DMS53 treated with DMSO at 0.1 percent for 48 hours (cell line): ENCODE measurements at regions not wholly inside any gene's neighbourhood (a gene's known extent, or its start where the extent isn't known, plus 50 kb on each side); places are given as distances from the start of the nearest gene placed in this dataset.

Source experiments
- DNase-seq: peaks from one replicate; lab custom pipeline; 2025; ENCODE audit not compliant: unreplicated experiment; lab: John Stamatoyannopoulos, UW

DNA sequence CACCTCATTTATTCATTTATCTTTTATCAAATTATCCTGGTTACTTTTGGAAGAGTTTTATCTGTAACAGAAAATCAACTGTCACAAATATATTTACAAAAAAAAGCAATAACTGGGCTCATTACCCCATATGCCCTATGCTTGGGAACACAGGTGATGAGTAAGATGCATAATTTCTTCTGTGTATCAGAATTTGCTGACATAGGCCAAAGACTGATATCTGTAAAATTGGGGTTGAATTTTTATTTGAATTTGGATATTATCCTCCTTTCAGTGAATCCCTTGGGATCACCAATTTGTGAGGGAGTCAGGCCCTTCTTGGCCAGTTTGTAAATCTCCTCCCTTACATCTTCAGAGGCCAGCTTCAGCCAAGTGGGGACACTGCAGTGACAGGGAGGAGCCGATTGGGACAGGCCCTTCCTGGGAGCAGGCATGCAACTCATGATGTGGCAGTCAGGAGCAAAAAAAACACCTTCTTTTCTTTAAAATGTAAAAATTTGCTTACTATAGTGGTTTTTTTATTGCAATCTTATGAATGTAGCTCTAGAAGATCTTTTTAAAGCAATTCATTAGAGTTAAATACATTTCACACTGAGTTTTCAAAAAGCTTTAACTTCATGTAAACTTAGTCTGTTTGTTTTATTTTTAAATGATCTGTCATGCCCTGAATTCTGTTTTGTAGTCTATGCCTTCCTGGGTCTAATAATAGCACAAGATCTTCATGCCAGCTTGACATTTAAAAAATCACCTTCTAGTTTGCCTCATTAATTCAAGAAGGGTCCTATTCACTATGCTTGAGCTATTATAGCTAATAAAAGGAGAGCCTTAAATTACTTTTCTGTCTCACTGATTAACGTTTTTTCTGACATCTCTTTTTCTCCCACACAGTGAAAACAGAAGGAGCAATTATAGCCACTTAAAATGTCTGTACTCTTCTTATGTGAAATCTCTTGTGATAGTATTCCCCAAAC is 136.6 kb upstream of the SPRY1 start:
- no peak for DNase-seq

DNA sequence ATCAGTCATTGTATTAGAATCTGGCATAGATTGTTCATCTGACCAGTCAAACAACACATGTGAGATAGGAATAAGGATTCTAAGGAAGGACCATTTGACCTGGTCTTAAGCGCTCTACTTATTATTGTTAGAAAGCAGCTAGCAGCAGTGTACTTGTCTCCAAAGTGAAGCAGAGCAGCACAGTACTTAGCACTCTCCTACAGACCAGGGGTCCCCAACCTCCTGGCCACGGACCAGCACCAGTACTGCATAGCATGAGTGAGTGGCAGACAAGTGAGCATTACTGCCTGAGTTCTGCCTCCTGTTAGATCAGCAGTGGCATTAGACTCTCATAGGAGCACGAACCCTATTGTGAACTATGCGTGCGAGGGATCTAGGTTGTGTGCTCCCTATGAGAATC is 135.9 kb upstream of the SPRY1 start:
- no peak for DNase-seq

DNA sequence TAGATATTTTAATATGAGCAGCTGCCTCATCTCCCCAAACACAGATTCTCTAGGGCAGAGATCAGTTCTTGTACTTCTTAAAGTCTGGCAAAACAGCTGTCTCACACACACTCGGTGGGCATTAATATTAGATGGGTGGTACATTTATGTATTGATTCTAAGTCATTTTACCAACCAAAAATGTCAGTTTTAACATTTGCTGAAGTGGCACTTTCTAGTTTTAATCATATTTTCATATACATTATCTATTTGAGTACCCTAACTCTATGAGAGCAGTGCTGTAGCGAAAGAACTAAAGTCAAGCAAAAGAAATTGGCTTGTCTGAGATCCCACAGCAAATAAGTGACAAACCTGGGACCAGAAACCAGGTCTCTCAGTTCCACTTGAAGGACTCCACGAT is 134.5 kb upstream of the SPRY1 start:
- no peak for DNase-seq

DNA sequence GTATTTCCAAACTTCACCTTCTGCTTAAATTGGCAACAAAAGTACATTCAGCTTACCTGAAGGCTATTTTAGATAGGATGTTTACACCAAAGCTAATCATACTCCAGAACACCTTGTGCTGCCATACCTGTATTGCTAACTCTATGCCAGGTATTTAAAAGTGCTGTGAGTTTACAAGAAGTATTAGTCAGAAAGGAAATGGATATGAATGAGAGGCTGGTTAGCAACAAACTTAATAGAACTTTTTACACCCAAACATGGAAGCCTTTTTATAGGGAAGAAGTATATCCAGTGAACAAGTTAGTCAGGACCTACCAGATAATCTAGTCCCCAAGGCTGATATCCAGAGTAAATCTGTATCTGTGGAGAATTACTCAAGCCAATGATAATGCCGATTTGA is 131.2 kb upstream of the SPRY1 start:
- no peak for DNase-seq

DNA sequence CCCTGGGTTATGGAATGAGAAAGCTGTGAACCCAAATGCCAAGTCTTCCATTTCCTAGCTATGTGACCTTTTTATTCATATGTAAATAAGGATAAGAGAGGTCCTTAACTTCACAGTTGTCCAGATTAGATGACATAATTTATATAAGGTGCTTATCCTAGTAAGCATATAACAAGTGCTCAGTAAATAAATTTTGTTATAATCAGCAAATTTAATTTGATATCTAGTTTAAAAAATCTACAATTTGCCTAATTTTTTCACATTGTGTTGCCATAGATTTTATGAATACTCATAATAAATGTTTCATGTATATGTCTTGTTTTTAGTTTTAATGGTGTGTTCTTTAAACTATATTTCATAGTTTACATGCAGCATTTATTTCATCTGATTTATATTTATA is 130.4 kb upstream of the SPRY1 start:
- no peak for DNase-seq

DNA sequence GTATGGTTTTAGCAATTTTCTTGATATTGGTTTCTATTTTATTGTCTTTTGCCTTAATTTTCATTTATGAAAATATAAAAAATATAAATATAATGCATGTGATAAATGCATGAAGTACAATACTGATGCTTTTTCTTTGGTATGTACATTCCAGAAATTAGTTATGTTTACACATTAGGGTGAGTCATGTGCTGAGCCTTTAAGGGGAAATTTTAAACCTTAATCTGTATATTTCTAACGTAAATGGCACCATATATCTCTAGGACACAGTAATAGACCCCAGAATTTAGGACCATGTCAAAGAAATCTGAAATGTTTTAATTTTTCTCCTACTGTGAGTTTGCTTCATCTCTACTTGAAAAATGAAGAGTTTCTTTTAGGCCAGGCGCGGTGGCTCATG is 117.8 kb upstream of the SPRY1 start:
- no peak for DNase-seq

DNA sequence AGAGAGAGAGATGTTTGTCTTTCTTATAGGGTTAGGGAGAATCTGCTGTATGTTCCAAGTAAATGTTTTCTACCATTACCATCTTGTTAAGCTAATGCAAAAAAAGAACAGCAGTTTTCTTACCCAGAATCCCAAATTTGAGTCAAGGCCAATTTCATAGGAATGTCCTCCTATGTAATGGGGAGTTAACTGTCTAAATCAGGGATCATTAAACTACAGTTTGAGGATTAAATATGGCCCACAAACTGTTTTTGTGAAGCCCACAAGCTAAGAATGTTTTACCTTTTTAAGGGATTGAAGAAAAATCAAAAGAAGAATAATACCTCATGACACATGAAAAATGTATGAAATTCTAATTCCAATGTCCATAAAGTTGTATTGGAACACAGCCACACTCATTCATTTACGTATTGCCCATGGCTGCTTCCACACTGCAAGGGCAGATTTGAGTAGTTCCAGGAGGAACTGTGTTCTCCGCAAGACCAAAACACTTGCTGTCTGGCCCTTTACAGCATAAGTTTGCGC is 113.2 kb upstream of the SPRY1 start:
- DNase-seq, result no peak

DNA sequence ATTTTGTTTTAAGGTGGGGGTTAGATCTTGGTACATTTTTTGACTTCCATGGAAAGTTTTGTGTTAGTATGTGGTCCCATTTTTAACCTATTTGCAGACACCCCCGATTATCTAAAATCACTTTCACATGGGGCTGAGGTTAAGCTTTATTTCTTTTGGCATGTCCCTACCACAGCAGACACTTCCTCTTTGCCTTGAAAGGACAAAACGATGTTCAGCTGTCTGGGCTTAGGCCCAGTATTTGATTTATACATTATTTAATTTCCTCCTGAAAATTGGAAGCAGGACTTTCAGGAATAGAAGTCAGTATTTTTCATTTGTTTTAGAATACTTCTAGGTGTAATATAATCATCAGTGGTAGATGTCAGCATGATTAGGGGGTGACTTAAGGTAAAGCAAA is 112.4 kb upstream of the SPRY1 start:
- DNase-seq, result no peak

DNA sequence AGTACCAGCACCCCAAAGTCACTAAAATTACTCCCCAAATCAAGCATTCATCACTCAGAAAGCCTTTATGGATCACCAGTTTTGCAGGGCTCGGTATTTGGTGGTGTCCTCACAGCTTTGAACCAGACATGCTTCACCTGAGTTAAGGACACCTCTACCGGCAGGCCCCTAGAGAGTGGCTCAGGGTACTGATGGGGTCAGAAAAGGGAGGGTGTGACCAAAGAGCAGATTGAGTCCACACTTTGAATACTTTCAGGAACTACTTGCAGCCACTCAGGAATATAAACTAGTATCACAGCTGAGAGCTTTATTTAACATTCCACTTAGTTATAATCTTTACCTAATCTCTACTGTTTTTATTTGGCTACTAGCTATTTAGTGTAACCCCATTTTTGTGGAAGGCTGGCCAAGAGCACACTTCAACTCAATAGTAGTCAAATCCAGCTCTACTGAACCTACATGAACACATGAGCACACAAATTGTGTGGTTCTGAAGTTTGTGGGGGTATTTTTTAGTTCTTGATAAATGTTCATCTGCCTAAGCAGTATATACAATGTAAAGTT is 109.6 kb upstream of the SPRY1 start:
- DNase-seq, result no peak

DNA sequence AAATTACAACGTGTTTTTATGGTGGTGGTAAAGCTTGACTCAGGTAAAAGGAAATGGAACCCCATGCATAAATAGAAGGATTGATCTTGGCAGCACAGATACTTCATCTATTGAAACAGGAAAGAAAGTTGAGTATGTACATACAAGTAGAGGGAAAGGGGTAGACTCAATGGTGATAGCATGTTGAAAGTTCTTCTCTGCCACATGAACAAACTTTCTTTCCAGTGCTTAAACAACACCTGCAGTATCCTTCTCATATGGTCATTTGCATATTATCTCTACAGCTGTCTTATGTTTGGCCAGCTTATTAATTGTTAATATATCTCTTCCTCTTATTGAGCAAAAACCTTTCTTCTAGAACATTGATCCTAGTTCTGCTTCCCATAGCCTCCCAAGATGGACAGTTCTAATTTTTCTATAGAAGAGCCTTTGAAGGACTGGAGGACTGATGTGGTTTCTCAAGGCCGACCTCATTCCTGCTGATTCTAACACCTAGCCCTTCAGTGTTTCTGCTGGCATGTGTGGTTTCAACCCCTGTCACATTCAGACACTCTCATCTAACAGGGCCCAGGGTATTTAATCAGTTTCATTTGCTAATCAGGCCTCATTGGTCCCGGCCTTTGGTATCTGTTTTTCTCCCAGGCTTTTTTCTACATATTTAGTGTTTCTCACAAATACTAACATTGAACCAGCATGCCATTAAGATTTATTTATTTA is 108.1 kb upstream of the SPRY1 start:
- no peak for DNase-seq

DNA sequence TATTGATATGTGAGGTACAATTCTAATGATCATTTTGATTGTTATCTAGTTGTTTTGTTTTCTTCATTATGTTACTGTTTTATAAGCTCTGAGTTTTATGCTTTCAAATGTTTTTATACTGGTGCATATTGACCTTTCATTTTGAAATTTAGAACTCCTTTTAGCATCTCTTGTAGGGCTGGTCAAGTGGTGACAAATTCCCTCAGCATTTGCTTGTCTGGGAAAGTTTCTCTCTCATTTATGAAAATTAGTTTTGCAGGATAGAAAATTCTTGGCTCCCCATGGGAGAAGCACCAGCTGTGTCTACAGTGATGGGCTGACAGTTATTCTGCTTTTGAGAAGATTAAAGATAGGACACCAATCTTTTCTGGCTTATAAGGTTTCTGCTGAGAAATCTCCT is 105.3 kb upstream of the SPRY1 start:
- DNase-seq, result no peak

DNA sequence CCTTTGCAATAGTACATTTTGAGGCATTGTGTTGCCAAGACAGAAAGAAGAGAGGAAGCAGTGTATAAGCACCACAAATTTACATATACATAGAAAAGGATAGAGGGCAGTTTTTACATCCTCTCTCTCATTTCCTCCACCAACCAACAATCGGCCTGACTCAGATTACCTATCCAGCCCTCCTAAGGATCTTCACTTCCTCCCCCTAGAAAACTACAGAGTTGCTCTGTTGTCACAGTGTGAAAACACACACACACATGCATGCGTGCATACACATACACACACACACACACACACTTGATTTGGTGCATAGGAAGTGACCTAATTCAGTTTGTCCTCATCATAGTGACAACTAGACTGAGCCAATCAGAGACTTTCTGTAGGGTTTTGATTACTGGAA is 98.8 kb upstream of the SPRY1 start:
- no peak for DNase-seq

DNA sequence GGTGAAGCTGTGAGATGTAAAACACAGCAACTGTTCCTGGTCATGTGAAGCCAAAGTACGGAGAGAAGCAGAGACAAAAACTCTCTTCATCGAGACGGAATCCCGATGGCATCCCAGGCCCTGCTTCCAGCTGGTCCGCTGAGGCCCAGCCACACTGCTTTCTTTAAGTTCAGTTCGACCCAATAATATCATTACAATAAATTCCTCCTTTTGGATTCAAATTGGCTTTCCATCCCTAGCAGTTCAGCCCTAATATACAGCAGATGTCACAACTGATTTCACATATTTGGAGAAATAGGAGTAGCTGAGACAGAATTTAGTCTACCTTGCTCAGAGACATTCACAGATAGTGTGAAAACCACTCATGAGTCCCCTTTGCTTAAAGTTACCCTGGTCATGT is 98.3 kb upstream of the SPRY1 start:
- no peak for DNase-seq

DNA sequence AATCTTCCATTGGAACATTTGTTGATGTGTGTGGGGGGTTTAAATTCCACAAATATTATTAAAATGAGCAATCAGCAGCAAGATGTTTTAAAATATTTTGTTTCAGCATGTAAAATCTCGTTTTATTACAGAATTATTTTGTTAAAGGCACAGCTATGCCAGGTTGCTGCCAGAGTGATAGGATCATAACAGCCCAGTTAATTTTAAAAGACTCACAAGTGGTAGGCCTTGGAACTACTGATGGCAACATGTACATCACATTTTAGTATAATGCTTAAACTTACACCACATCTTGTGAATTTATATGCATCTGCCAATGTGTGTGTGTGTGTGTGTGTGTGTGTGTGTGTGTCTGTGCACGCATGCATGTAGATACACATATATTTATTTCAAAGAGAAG is 97.8 kb upstream of the SPRY1 start:
- no peak for DNase-seq

DNA sequence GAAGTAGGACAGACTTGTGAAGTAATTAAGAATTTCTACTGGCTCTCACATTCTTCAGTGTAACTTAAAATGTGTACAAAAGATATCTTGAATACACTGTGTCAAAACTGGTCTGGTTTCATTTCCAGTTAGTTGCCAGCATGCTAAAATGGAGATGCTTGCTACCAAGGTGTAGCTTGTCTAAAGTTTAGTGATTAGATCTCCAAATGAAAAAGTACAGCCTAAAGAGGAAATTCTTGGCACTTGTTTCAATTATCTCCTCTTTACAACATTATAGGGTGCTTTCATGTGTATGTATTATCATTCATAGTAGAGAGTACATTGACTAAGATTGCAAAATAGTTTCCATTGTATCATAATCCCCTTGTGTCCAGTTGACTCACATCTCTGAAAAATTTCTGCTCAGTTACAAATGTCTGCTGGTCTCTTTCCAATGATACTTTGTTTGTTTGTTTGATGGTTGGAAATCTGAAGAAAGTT is 97.3 kb upstream of the SPRY1 start:
- no peak for DNase-seq

DNA sequence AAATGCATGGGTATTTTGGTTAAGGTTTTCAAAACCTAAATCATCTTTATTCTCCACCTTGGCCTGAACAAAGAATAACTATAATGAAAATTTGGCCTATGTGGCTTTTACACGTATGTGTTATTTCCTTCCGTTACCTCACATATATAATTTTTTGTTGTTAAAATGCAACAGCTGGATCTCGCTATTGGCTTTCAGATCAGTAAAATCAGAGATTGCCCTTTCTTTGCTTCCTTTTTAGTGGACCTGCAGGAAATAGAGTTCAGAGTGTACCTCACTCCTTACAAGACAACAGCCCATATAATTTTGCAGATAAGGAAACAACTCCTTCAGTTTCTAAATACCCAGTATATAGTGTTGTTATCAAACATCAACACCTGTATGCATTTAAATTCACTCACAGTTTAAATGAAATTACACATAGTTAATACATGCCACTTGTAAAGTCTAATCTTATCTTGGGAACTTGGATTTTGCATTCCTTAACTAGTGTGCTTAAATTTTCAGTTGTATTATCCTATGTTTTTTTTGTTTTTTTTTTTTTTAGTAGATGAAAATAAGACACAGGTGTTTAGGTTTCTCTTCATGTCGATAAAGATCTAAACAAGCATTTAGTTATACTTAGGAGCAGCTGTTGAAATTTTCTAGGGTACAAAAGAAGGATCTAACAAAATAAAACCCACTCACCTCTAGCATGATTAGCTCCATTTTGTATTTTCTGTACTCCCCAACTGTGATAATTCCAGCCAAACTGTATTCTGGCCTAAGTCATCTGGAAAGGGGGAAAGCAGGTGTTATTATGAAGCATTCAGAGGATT is 96.2 kb upstream of the SPRY1 start:
- DNase-seq, result no peak

DNA sequence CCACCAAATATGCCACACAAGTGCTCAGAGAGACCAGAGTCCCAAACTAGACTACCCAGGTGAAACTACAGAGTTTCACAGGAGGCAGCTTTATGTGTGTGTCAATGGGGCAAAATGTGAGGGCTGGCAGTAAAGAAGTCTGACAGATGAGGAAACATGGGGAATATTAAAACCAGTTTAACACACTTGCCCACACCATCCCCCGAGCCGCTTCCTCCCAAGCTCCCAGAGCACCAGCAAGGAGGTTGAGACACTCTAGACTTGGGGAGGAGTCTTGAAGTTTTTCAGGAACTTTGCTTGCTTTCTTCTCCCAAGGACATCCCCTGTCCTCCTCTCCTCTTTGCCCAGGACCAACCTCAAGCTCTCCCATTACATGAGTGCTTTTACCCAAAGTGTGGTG is 94.7 kb upstream of the SPRY1 start:
- no peak for DNase-seq

DNA sequence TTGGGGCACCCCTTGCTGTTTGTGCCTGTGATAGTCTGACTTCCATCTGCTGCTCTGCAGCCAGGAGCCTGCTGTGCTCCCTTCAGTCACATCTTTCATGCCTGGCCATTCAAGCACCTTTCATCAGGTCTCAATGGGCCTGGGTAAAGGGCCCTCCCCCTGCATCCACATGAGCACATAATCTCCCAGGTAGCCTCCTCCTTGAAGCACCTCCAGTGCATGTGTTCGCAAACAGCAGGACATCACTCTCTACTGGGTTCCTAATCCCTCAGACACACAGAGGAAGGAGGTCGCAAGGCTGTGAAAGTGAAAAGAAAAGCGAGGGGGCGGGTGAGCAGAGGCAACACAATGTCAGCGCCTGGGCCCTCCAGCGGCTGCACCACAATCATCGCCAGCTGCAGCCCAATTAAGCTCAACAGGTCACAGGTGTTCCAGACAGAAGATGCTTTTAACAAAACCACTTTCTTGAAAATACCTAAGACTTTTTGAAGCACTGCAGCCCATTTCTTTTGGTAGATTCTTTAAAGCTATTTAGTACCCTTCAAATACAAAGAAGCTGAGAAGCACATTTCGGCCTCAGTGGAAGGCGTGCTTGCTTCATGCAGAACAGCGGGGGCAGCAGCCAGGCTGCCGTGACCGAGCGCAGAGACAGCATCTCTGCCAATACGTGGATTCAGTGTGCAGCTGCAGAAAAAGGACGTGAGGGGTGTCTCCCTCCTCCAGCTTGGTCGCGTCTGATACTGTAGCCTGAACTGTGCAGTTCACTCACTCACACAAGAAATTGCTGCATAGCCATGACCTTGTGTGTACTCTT is 92.2 kb upstream of the SPRY1 start:
- no peak for DNase-seq

DNA sequence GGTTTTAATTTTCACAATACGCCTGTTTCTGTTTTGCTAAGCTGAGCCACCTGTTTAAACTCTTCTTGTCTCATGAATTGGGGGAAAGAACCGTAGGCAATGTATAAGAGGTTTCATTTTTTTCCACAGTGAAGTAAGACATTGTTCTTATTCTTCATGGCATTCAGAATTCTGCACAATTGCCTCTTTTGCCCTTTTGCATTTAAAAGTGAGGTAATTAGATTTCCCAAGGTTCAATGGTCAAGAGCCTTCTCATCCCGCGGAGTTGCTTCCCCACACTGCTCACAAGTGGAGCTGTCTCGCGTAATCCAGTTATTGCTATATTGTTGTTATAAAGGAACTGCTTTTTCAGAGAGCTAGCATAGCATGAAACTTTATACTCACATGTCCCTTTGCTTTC is 90.9 kb upstream of the SPRY1 start:
- no peak for DNase-seq

DNA sequence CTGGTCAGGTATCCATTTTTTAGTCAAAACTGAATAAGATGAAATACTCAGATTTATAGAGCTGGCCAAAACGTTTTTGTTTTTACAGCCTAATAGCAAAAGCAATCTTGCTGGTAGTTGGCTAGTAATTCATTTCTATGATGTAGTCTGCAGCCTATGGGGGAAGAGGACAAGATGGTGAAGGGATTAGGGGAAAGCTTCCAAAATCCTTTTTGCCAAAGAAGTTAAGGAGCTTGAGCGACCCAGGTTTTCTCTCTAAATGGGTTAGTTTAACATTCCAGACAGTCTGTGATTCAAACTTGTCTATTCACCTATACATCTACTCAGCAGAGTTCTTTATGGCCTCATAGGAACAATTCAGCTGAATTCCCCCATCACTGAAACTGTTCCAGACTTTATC is 89.8 kb upstream of the SPRY1 start:
- no peak for DNase-seq
